ENCODE measurements at regions not wholly inside any gene's neighbourhood (a gene's known extent, or its start where the extent isn't known, plus 50 kb on each side); places are given as distances from the start of the nearest gene placed in this dataset.

GRCh38 chr10:114708084-114708483, 50.0 kb upstream of the ABLIM1 start:
- no peak overlapping the region for H3K4me3 Mint-ChIP-seq

GRCh38 chr10:114708717-114709335, 50.8 kb upstream of the ABLIM1 start:
- peaks cover 17 to 31% of the 10 kb centered on the region in 2 donors for H3K27me3 Mint-ChIP-seq (ENCODE audit: low read depth in 2 of 2)
- H3K9me3 Mint-ChIP-seq: no peaks in the 10 kb centered on the region
- 49% methylated on average over 2 of the region's 5 CpGs for WGBS (ENCODE audit: insufficient coverage)
- H3K4me3 ChIP-seq (ENCODE audit: low read length): no peak overlapping the region
- H3K9me3 ChIP-seq (ENCODE audit: control insufficient read depth, insufficient read depth, low read length): no peaks in the 10 kb centered on the region
- H3K4me1 ChIP-seq (ENCODE audit: control insufficient read depth, insufficient read depth, low read length): no peaks in the 10 kb centered on the region
- no peak for ATAC-seq
- H3K36me3 Mint-ChIP-seq: no peaks in the 10 kb centered on the region
- H3K4me1 Mint-ChIP-seq: no peaks in the 10 kb centered on the region
- no peak overlapping the region for H3K27ac ChIP-seq (ENCODE audit: low read length)
- no peaks in the 10 kb centered on the region for H3K36me3 ChIP-seq (ENCODE audit: control insufficient read depth, insufficient read depth, low read length)
- H3K27me3 ChIP-seq (ENCODE audit: control insufficient read depth, insufficient read depth, low read length): no peaks in the 10 kb centered on the region
- H3K27ac Mint-ChIP-seq: no peak overlapping the region
- no peak for DNase-seq
- H3K4me3 Mint-ChIP-seq: no peak overlapping the region
- intact Hi-C loops (cut with micrococcal nuclease): no loop called here
- no peak for TF ChIP-seq CTCF (IDR thresholded peaks at IDR 0.05)

More at GRCh38 chr10:114708084-114708483, 50.0 kb upstream of the ABLIM1 start:
- no peaks in the 10 kb centered on the region for H3K27me3 ChIP-seq (ENCODE audit: control insufficient read depth, insufficient read depth, low read length)
- no peaks in the 10 kb centered on the region for H3K36me3 Mint-ChIP-seq
- H3K9me3 Mint-ChIP-seq: no peaks in the 10 kb centered on the region
- no peaks in the 10 kb centered on the region for H3K36me3 ChIP-seq (ENCODE audit: control insufficient read depth, insufficient read depth, low read length)
- no peak overlapping the region for H3K27ac Mint-ChIP-seq
- H3K27me3 Mint-ChIP-seq (ENCODE audit: low read depth in 2 of 2): peaks cover 16 to 24% of the 10 kb centered on the region in 2 donors
- no peak overlapping the region for H3K4me3 ChIP-seq (ENCODE audit: low read length)
- no peak for ATAC-seq
- TF ChIP-seq CTCF (IDR thresholded peaks at IDR 0.05): no peak
- intact Hi-C loops (cut with micrococcal nuclease): no loop called here
- H3K27ac ChIP-seq (ENCODE audit: low read length): no peak overlapping the region
- no peak for DNase-seq
- H3K9me3 ChIP-seq (ENCODE audit: control insufficient read depth, insufficient read depth, low read length): no peaks in the 10 kb centered on the region
- H3K4me1 Mint-ChIP-seq: no peaks in the 10 kb centered on the region
- WGBS (ENCODE audit: insufficient coverage): 90% methylated on average over 5 of the region's 5 CpGs
- no peaks in the 10 kb centered on the region for H3K4me1 ChIP-seq (ENCODE audit: control insufficient read depth, insufficient read depth, low read length)

- TF ChIP-seq CTCF (IDR thresholded peaks at IDR 0.05): no peak
- Histone ChIP-seq H3K4me3 (ENCODE audit: low read length) (no peak overlapping the region), H3K4me1 (ENCODE audit: control insufficient read depth, insufficient read depth, low read length) (no peaks in the 10 kb centered on the region), H3K36me3 (ENCODE audit: control insufficient read depth, insufficient read depth, low read length) (no peaks in the 10 kb centered on the region), H3K27me3 (ENCODE audit: control insufficient read depth, insufficient read depth, low read length) (no peaks in the 10 kb centered on the region), H3K27ac (ENCODE audit: low read length) (no peak overlapping the region), H3K9me3 (ENCODE audit: control insufficient read depth, insufficient read depth, low read length) (no peaks in the 10 kb centered on the region)
- Mint-ChIP-seq H3K27ac (no peak overlapping the region), H3K27me3 (ENCODE audit: low read depth in 2 of 2) (peaks cover 17 to 37% of the 10 kb centered on the region in 2 donors), H3K4me1 (no peaks in the 10 kb centered on the region), H3K36me3 (no peaks in the 10 kb centered on the region), H3K9me3 (no peaks in the 10 kb centered on the region), H3K4me3 (no peak overlapping the region)
- WGBS (ENCODE audit: insufficient coverage): 79% methylated on average over 2 of the region's 2 CpGs
- DNase-seq (no peak), ATAC-seq (no peak)
- intact Hi-C loops (cut with micrococcal nuclease): no loop called here
Measured at GRCh38 chr10:114709984-114710383, 51.9 kb upstream of the ABLIM1 start.
